Stimulated activated CD4-positive, alpha-beta T cell treated with anti-CD3 and anti-CD28 coated beads, Interleukin-12 subunit alpha, Interleukin-12 subunit beta, amount 100 ng/mL, for 48 hours (primary cell): ENCODE measurements at regions not wholly inside any gene's neighbourhood (a gene's known extent, or its start where the extent isn't known, plus 50 kb on each side); places are given as distances from the start of the nearest gene placed in this dataset.
A peak's percentile ranks its signal among the peaks of the same experiment; 100 is the strongest.
"Not testable (repeated sequence)": the region's sequence is repeated elsewhere in the genome, so short reads cannot be mapped to it uniquely, and the experiment has no call there.

Experiments used
- DNase-seq, 3 donors: peaks; one replicate each; pipeline ENCODE4 v3.0.0-alpha.2; 2020; ENCODE audit warnings: low read depth in 2 of 3, low spot score in 1 of 3

DNA sequence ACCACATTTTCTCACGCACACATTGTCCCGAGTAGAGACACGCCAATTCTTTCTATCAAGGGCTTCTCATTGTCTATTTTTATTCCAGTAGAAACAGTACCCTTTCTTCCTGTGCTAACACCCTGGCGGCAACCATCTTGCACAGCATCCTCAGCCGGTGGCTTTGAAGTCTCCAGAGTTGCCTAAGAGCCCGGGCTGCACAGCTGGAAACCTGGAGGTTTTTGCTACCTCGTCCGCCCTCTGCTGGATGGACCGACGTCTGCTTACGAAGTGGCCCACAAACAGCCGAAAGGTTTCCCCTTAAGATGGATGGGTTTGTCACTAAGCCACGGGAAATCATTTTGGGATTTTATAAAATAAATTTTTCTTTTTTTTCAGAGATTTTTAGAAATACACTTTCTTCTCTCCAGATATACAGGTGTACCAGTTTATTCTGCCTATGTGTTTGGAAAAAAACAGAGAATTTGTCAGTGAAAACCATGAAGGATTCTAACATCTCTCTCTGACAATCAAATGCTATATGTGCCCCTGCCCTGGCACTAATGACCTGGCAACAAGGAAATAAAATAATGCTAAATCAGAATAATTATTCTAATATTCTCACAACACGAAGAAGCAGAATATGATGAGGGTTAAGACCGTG is 81.8 kb upstream of the FAM204A start:
- peak; percentile 58 to 69 (median 61) for DNase-seq

DNA sequence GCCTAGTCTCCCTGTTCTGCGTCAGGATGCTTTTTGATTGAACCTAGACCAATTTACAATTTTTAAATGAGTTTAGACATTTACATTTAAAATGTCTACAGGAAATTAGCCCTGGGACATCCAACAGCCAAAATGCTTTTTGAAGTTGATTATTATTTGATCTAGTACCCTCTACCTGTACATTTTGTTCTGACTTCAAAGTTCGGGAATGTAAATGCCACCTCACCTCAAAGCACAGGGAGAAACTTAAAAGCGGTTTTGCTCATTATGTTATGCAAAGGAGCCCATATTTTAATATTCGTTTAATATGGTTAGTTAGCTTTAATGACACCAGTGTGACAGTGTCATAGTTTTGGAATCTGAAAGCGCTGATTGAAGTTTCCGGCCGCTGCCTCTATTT is 80.1 kb upstream of the FAM204A start:
- no peak for DNase-seq

DNA sequence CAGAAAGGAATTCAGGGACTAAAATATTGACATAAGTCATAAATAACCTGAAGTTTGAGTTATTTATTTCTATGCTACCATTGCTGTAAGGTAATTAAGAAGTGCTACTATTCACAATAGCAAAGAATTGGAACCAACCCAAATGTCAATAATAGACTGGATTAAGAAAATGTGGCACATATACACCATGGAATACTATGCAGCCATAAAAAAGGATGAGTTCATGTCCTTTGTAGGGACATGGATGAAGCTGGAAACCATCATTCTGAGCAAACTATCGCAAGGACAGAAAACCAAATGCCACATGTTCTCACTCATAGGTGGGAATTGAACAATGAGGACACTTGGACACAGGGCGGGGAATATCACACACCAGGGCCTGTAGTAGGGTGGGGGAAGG is 77.9 kb upstream of the FAM204A start:
- DNase-seq, result not testable (repeated sequence)

DNA sequence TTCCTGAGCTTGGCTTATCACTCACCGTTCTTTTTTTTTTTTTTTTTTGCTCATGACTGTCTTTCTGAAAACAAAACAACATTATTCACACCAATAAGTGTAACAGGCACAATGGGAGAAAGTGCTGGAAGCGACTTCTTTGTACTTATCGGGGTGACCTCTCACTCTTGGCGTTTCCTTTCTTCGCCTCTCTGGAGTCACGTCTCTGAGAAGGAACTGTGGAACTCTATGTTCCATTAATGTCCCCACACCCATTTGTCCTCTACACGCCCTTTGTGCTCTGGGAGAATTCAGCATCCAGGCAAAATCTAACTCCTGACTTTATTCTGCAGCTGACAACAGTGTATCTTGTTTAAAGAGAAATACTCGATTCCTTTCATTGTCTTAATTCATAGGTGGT is 70.8 kb upstream of the FAM204A start:
- no peak for DNase-seq

DNA sequence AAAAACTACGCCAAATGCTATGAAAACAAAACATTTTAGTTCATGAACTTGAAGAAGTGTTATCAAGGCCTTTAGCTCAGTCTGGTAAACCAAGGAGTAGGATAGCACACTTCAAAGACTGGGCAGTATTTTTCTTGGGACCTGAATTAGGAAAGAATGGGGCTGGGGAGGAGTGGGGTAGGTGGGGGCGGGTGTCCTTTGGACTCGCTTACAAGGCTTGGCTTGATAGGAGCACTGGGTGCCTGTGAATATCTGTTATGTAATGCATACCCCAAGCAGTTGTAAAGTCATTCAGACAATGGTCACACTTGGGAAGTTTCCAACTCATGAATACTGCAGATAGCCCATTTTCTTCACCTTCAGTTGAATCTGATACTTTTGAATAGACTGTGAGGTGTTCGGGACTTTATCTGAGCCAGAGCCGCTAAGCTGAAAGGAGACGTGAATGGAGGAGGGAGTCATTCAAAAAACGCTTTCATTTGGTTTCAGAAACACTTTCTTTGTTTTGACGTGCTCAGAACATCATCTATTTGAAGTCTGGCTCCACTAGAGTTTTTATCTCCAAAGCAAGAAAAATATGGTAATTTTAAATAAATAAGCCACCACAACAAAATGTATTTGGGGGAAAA is 70.1 kb upstream of the FAM204A start:
- no peak for DNase-seq

DNA sequence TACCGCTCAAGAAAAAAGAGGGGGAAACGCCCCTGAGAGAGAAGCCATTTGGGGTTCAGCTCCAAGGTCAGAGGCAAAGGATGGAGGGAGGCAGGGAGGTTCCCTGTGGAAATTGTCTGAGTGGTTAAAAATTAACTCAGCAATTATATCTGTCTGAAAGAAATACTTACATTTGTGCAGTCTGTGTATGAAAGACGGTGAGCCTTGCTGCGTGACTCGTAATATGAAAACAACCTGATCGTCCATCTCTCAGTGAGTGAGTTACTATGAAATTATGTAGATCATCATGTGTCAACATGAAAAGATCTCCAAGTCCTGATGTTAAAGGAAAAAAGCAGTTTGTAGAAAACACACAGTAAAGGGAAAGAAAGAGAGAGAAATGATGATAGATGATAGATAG is 67.2 kb upstream of the FAM204A start:
- no peak for DNase-seq

DNA sequence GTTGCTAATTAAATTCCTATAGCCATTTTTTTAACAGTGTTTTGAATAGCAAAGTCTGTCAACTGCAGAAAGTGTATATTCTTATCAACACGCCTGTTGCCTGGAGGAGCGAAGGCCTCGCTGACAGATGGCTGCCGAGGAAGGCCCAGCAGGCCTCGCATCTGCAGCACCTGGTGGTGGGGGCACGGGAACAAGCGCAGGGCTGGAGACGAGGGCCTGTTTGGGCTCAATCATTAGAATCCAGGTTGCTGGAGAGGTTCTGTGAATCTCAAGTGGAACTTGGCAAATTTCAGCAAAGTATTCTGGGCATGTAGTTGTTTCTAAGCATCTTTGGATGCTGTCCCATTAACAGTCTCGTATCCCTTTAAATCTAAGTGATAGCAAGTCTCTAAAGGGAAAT is 66.1 kb upstream of the FAM204A start:
- DNase-seq, result no peak

DNA sequence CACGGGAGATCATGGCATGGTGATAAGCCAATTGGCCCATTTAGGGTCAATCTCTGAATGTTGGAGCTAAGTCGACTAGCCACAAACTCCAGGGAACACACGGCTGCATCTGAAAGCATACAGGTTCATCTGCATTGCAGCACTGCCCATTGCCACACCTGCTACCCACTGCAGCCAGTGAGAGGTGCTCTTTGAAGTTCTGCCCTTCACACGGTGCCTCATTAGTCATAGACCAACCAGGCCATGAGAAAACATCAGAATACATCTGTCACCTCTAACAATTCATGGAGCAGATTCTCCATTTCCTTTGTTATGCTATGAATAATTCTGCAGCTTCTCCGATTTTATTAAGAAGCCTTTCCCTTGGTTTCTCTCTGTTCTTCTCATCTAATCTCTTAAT is 65.7 kb upstream of the FAM204A start:
- DNase-seq, result no peak

DNA sequence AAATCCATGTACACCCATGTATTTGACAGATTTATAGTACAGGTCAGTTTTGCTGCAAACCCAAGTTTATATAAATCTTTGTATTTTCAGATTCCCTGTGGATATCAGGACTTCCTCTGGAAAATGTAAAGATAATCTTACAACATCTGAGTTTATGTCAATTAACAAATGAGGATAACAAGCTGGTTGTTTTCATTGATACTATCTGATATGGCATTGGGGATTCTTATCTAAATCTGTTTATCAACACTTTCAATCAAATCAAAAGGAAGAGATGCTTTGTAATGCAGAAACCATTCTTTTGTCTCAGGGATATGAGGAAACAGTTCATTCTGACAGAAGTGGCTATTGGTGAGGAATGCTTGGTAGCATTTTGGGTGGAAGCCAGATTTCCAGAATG is 64.9 kb upstream of the FAM204A start:
- DNase-seq, result no peak

DNA sequence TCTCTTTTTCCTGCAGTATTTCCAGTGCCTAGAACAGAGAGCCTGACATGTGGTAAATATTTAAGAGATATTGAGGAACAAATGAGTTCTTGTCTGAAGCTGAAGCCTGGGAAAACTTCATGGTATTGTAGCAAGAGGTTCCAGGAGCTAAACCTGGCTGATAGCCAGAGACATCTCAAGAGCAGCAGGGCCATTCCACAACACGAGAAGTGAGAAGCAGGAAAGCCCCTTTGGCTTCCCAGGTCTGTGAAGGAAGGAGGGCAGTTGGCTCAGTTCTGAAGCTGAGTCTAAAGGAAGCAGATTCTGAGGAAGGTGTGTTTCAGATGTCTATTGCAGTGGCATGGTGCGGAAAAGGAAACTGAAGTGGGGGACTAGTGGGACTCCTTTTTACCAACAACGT is 63.8 kb upstream of the FAM204A start:
- no peak for DNase-seq

DNA sequence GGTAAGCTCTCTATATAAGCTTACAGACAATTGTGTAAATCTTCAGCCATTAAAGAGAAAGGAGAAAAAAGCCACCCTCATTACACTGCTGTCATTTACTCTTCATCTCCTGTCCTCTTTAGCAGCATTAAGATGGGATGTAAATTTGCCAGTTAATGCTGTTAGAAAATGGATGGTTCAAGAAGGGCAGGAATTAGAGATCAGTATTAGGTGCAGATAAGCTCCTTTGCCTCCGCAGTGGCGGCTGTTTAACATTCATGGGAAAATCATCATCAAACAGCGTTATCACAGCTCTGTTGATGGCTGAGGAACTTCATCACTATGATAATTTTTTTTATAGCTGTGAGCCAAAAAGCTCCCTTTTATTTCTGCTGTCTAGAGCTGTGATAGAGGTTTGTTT is 61.8 kb upstream of the FAM204A start:
- no peak for DNase-seq

DNA sequence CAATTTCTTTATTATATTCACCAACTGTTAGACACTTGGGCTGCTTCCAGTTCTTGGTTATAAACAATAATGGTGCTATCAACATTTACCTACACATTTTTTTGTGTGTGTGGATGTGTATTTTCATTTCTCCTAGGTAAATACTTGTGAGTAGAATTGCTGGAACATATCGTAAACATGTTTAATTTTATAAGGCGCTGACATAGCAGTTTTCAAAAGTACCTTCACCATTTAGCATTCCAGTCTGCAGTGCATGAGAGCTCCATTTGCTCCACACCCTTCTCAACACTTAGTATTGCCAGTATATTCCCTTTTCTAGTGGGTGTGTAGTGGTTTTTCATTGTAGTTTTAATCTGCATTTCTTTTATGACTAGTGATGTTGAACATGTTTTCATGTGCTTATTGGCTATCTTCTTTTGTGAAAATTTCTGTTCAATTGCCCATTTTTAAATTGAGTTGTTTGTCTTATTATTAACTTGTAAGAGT is 59.6 kb upstream of the FAM204A start:
- DNase-seq, result no peak

DNA sequence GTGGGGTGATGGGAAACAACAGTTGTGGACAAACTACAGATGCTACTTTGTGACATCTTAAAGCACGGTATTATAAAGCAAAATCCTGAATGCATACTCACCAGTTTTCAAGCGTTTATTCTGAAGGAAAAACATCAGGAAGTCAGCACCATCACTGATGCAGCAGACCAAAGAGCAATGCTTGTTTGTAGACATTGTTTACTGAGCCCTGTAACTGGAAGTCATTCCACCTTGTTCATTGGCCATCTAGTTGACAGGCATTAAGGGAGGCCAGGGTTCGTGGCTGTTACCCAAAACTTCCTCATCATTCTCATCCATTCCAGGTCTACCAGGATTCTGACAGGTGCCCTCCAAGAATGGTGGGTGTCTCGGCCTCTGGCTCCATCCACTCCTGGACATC is 55.3 kb upstream of the FAM204A start:
- no peak for DNase-seq

DNA sequence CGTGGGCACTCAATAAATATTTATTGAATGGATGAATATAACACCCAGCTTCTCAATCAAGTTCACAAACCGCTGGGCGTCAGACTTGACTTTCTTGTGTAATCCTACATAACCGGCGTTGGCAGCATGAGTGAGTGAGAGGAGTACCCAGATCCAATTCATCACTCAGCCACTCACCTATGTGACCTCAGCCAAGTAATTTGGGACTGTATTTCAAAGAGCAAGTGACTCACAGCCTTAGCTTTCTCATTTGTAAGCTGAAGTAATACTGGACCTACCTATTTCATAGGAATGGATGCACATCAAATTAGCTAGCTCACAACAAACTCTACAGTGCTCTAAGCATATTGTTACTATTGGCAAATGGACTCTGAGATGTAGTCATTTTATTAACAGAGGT is 53.8 kb upstream of the FAM204A start:
- DNase-seq, result no peak

DNA sequence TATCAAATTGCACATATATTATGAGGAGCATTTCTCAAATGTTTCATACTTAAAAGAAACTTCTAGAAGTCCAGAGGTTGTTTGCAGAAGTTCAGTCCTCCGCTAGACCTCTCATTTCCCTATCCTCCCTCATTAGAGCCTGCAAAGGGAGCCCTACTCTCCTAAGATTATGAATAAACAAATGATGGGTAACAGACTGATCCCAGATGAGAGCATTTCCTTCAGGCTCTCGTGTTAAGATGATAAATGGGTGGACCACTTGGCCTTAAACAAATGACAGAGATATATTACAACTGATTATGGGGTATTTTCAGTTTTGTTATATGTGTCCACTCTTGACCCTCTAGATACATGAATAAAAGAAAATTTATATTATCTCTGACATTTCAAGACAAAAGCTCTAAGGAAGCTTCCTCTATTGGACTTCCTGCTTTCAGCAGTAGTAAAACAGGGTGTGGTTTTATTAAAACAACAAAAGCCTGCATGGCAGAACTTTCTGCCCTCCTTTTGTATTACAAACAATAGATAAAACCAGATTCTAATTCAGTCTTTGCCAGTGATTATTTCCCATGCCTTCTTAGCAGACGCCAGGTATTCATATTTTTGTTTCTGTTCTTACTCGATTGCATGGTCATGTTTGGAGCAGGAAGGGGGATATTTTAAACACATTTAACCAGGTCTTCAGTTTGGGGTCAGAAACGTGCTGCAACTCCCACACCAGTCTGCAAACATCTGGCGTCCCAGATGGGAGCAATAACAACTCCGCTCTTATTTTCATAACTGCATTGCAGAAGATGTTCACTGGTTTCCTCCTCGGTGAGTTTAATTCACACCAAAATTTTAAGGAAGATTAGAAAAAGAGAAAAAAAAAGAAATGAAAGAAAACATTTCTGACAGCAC is 52.4 kb upstream of the FAM204A start:
- no peak for DNase-seq

DNA sequence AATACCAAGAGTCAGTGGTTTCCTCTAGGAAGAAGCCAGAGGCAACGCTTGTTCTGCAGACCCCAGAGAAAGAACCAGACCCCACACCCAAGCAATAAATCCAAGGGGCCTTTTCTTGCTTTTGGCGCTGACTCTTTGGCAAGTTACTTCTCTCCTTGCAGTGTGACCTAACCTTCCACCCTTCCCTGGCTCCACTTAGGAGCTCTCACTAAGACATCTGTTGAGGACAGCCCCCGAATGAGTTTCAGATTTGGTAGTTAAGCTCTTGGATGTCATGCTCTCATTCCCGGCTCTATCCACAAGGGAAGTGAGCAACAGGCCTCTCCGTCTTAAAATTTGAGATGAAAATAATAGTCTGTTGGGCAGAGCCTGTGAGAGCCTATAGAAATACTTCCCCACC is 50.6 kb upstream of the FAM204A start:
- no peak for DNase-seq
